GM12891 (cell line): ENCODE measurements at regions not wholly inside any gene's neighbourhood (a gene's known extent, or its start where the extent isn't known, plus 50 kb on each side); places are given as distances from the start of the nearest gene placed in this dataset.

Experiments
- POLR2A ChIP-seq: IDR thresholded peaks from 2 replicates; pipeline ENCODE4 v1.6.1; 2011; ENCODE audit warnings: low read depth, low read length, control low read depth
- TAF1 ChIP-seq: IDR thresholded peaks from 2 replicates; pipeline ENCODE4 v1.6.1; 2011; ENCODE audit warnings: low read depth, low read length, control low read depth

- TF ChIP-seq POLR2A (no peak), TAF1 (no peak)
These were observed 187.4 kb upstream of the KCNK2 start for GRCh38 chr1:214895011-214895600.
